HCT116 (cell line): ENCODE measurements at regions not wholly inside any gene's neighbourhood (a gene's known extent, or its start where the extent isn't known, plus 50 kb on each side); places are given as distances from the start of the nearest gene placed in this dataset.

Source experiments
- ATAC-seq: fragments of 200-7000 bp; cut with Tn5 transposase; 2 replicates; pipeline ENCODE4 v1.9.1; 2020; ENCODE audit warnings: mild to moderate bottlenecking, moderate library complexity
- BruUV-seq: library from RNA; stranded (reverse); fragments of 400-500 nt; replicated peaks from 2 replicates; lab custom pipeline; 2021; lab: Mats Ljungman, UMichigan
- CTCF ChIA-PET: fragments of 300-600 bp; sonication (Branson Sonifier 250); formaldehyde crosslinking; loops from one replicate; lab custom pipeline; 2021; ENCODE audit warnings: antibody characterized with exemption; lab: Charles Lee
- POLR2A ChIA-PET: fragments of 300-600, 350-600 bp; sonication (Branson Sonifier 250); formaldehyde crosslinking; loops from one replicate; lab custom pipeline; 2021; ENCODE audit warnings: antibody characterized with exemption; lab: Charles Lee
- RAD21 ChIA-PET, 2 experiments: fragments of 300-600 bp; sonication (Branson Sonifier 250); formaldehyde crosslinking; loops; one replicate each; lab custom pipeline; 2023; ENCODE audit warnings: low total read pairs in 2 of 2; ENCODE audit not compliant: uncharacterized antibody in 2 of 2, unreplicated experiment in 2 of 2, low non-redundant PET in 1 of 2; lab: Charles Lee
- DNase-seq: peaks from one replicate; pipeline ENCODE4 v3.0.0-alpha.2; 2010; ENCODE audit warnings: low read depth, low spot score
- H2AFZ ChIP-seq: fragments of 200-600 bp; shearing (Covaris generic), sonication (generic); 2 replicates; pipeline ENCODE4 v1.6.1; 2017; ENCODE audit warnings: low read depth, mixed run types, mixed read lengths, antibody characterized with exemption, low read length; ENCODE audit not compliant: poor library complexity, severe bottlenecking
- H3K27ac ChIP-seq: 2 replicates; pipeline ENCODE4 v1.5.1; 2012; ENCODE audit warnings: low read depth, low read length
- H3K27me3 ChIP-seq: fragments of 200-600 bp; sonication (generic); 2 replicates; pipeline ENCODE4 v1.6.1; 2016; ENCODE audit warnings: mixed run types, low read length, mixed read lengths; ENCODE audit not compliant: insufficient read depth
- H3K36me3 ChIP-seq, 2 experiments: fragments of 200-500 bp in 1 of 2; fragments of 200-600 bp in 1 of 2; sonication (Bioruptor generic) in 1 of 2; sonication (generic) in 1 of 2; 2 replicates each; pipeline versions ENCODE4 v1.5.1 to v1.6.1; 2014 to 2016; ENCODE audit warnings: low read length in 2 of 2, inconsistent platforms in 1 of 2, mixed read lengths in 1 of 2, mixed run types in 1 of 2; ENCODE audit not compliant: insufficient read depth in 2 of 2, control insufficient read depth in 1 of 2
- H3K4me1 ChIP-seq, 2 experiments: fragments of 200-600 bp in 1 of 2; sonication (generic) in 1 of 2; 2 replicates each; pipeline versions ENCODE4 v1.5.1 to v1.6.1; 2012 to 2017; ENCODE audit warnings: low read length in 2 of 2, inconsistent platforms in 1 of 2, mild to moderate bottlenecking in 1 of 2, mixed read lengths in 1 of 2, mixed run types in 1 of 2, moderate library complexity in 1 of 2; ENCODE audit not compliant: insufficient read depth in 2 of 2, control insufficient read depth in 1 of 2
- H3K4me2 ChIP-seq: fragments of 200-600 bp; sonication (generic); 2 replicates; pipeline ENCODE4 v1.6.1; 2017; ENCODE audit warnings: mixed run types, low read length, mixed read lengths
- H3K4me3 ChIP-seq, 2 experiments: fragments of 200-600 bp in 1 of 2; sonication (generic) in 1 of 2; replicated peaks in 1 of 2; 2 replicates each; pipeline ENCODE4 v1.5.1; 2011 to 2016; ENCODE audit warnings: low read length in 2 of 2, control low read depth in 1 of 2, low read depth in 1 of 2, mild to moderate bottlenecking in 1 of 2, mixed read lengths in 1 of 2, mixed run types in 1 of 2
- H3K79me2 ChIP-seq: fragments of 200-600 bp; sonication (generic); 2 replicates; pipeline ENCODE4 v1.6.1; 2017; ENCODE audit warnings: mild to moderate bottlenecking, mixed run types, low read length, moderate library complexity, mixed read lengths; ENCODE audit not compliant: insufficient read depth
- H3K9ac ChIP-seq: fragments of 200-600 bp; sonication (generic); 2 replicates; pipeline ENCODE4 v1.6.1; 2016; ENCODE audit warnings: low read length, mixed read lengths
- H3K9me2 ChIP-seq: fragments of 200-600 bp; sonication (generic), shearing (Covaris generic); 2 replicates; pipeline ENCODE4 v1.6.1; 2017; ENCODE audit warnings: mixed run types, mild to moderate bottlenecking, moderate library complexity; ENCODE audit not compliant: insufficient read depth
- H3K9me3 ChIP-seq, 2 experiments: fragments of 200-500 bp in 1 of 2; fragments of 200-600 bp in 1 of 2; sonication (Bioruptor generic) in 1 of 2; sonication (generic) in 1 of 2; 2 replicates each; pipeline ENCODE4 v1.6.1; 2014 to 2017; ENCODE audit warnings: low read length in 2 of 2, mixed read lengths in 2 of 2, inconsistent platforms in 1 of 2, low read depth in 1 of 2, mild to moderate bottlenecking in 1 of 2, mixed run types in 1 of 2, moderate library complexity in 1 of 2; ENCODE audit not compliant: control insufficient read depth in 1 of 2, insufficient read depth in 1 of 2
- H4K20me1 ChIP-seq: fragments of 200-600 bp; sonication (generic), shearing (Covaris generic); 2 replicates; pipeline ENCODE4 v1.6.1; 2017; ENCODE audit warnings: mixed run types, mild to moderate bottlenecking, moderate library complexity; ENCODE audit not compliant: insufficient read depth
- CEBPB ChIP-seq: IDR thresholded peaks from 2 replicates; pipeline ENCODE4 v1.6.1; 2012; ENCODE audit warnings: low read depth
- EGR1 ChIP-seq: IDR thresholded peaks from 2 replicates; pipeline ENCODE4 v1.6.1; 2012; ENCODE audit warnings: low read depth
- ELF1 ChIP-seq: IDR thresholded peaks from 2 replicates; pipeline ENCODE4 v1.6.1; 2012; ENCODE audit warnings: low read depth, borderline replicate concordance
- EZH2phosphoT487 ChIP-seq: fragments of 200-600 bp; IDR thresholded peaks from 2 replicates; pipeline ENCODE4 v1.6.1; 2018; ENCODE audit warnings: antibody characterized with exemption, borderline replicate concordance
- FOSL1 ChIP-seq: IDR thresholded peaks from 2 replicates; pipeline ENCODE4 v1.6.1; 2012; ENCODE audit warnings: low read depth
- JUND ChIP-seq: IDR thresholded peaks from 2 replicates; pipeline ENCODE4 v1.6.1; 2012
- MAX ChIP-seq: IDR thresholded peaks from 2 replicates; pipeline ENCODE4 v1.6.1; 2012
- POLR2A ChIP-seq: IDR thresholded peaks from 2 replicates; pipeline ENCODE4 v1.7.0; 2011; ENCODE audit warnings: borderline replicate concordance; ENCODE audit not compliant: insufficient read depth, insufficient read length; ENCODE audit errors: extremely low read depth
- POLR2AphosphoS5 ChIP-seq: IDR thresholded peaks from 2 replicates; pipeline ENCODE4 v1.6.1; 2011; ENCODE audit warnings: mild to moderate bottlenecking, low read depth, low read length, moderate library complexity
- REST ChIP-seq: IDR thresholded peaks from 2 replicates; pipeline ENCODE4 v1.6.1; 2012; ENCODE audit warnings: low read depth
- SIN3A ChIP-seq: IDR thresholded peaks from 2 replicates; pipeline ENCODE4 v1.6.1; 2012; ENCODE audit warnings: low read depth
- SP1 ChIP-seq: IDR thresholded peaks from 2 replicates; pipeline ENCODE4 v1.6.1; 2012; ENCODE audit warnings: low read depth
- TCF7L2 ChIP-seq: IDR thresholded peaks from 2 replicates; pipeline ENCODE4 v1.7.0; 2011; ENCODE audit warnings: borderline replicate concordance, inconsistent platforms; ENCODE audit not compliant: insufficient read depth, insufficient read length; ENCODE audit errors: extremely low read depth
- YY1 ChIP-seq: IDR thresholded peaks from 2 replicates; pipeline ENCODE4 v1.6.1; 2011; ENCODE audit warnings: low read length, low read depth, moderate library complexity, mild to moderate bottlenecking; ENCODE audit not compliant: insufficient replicate concordance; ENCODE audit errors: extremely low read depth
- ZFX ChIP-seq: fragments of 450-650 bp; IDR thresholded peaks from 2 replicates; pipeline ENCODE4 v1.6.1; 2017
- ZNF274 ChIP-seq: fragments of 200-500 bp; sonication (Bioruptor generic); IDR thresholded peaks from 2 replicates; pipeline ENCODE4 v1.6.1; 2014; ENCODE audit warnings: mild to moderate bottlenecking, low read depth, low read length, inconsistent platforms
- intact Hi-C: fragments of 100-400 bp; cut with micrococcal nuclease; formaldehyde crosslinking; loops from 2 replicates; pipeline ENCODE4 v1.10.0; 2022

GRCh38 chr6:167735951-167736288 lies 90.8 kb upstream of the AFDN start:
- H3K36me3 ChIP-seq, result no peaks in the 10 kb centered on the region
- CTCF ChIA-PET, result no interaction called here
- no peaks in the 10 kb centered on the region for H3K9me3 ChIP-seq
- POLR2A ChIA-PET, result no interaction called here
- H3K9me2 ChIP-seq, result no peaks in the 10 kb centered on the region
- RAD21 ChIA-PET, result no interaction called here
- no peak for TF ChIP-seq SIN3A
- TF ChIP-seq TCF7L2, result no peak
- TF ChIP-seq POLR2A, result no peak
- TF ChIP-seq EZH2phosphoT487, result no peak
- TF ChIP-seq ZFX, result no peak
- no peak for TF ChIP-seq ZNF274
- no peak for TF ChIP-seq MAX
- TF ChIP-seq EGR1, result no peak
- TF ChIP-seq YY1, result no peak
- H3K27ac ChIP-seq, result no peak overlapping the region
- no TSS peak for BruUV-seq
- intact Hi-C loops, result no loop called here
- no peak overlapping the region for H3K4me2 ChIP-seq
- H3K4me1 ChIP-seq, result no peaks in the 10 kb centered on the region
- H3K4me3 ChIP-seq, result no peak overlapping the region
- no peak for DNase-seq
- no peak for ATAC-seq
- no peak overlapping the region for H2AFZ ChIP-seq
- no peaks in the 10 kb centered on the region for H3K27me3 ChIP-seq
- H3K9ac ChIP-seq, result no peak overlapping the region
- H4K20me1 ChIP-seq, result no peaks in the 10 kb centered on the region
- no peaks in the 10 kb centered on the region for H3K79me2 ChIP-seq

- Histone ChIP-seq H3K27me3 (no peaks in the 10 kb centered on the region), H3K9me3 (no peaks in the 10 kb centered on the region), H3K27ac (no peak overlapping the region), H4K20me1 (no peaks in the 10 kb centered on the region), H3K9ac (no peak overlapping the region), H3K4me1 (no peaks in the 10 kb centered on the region), H3K4me3 (no peak overlapping the region), H3K4me2 (no peak overlapping the region), H3K9me2 (no peaks in the 10 kb centered on the region), H3K36me3 (no peaks in the 10 kb centered on the region), H2AFZ (no peak overlapping the region), H3K79me2 (no peaks in the 10 kb centered on the region)
- DNase-seq (no peak), ATAC-seq (no peak)
- no TSS peak for BruUV-seq
- CTCF ChIA-PET, result no interaction called here
- intact Hi-C loops, result no loop called here
- POLR2A ChIA-PET, result no interaction called here
- RAD21 ChIA-PET, result no interaction called here
- TF ChIP-seq YY1 (no peak), CEBPB (no peak), SP1 (no peak), SIN3A (no peak), EGR1 (no peak), FOSL1 (no peak), POLR2AphosphoS5 (no peak), POLR2A (no peak), TCF7L2 (no peak), JUND (no peak), ELF1 (no peak), REST (no peak)
These were observed 90.1 kb upstream of the AFDN start for GRCh38 chr6:167736486-167737204.
